ENCODE measurements at regions not wholly inside any gene's neighbourhood (a gene's known extent, or its start where the extent isn't known, plus 50 kb on each side); places are given as distances from the start of the nearest gene placed in this dataset.

DNA sequence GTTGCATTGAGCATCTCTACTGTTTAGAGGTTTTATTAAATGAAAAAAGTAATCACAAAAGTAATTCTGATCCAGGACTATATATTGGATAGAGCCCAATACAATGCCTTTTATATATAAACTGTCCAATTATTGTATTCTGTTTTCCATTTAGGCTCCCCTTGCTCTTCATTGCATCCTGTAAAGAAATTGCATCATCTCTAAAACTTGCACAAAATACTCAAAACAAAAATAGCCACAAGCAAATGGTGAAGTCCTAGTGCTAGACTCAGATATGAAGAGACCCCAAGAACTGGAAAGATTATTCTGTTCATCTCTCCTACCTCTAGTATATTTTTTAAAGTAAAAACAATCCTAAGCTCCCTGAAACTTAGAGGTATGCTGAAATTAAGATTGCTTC lies 195.8 kb downstream of the NNT start:
- no peak for TF ChIP-seq POLR2A (IDR thresholded peaks at IDR 0.05)
- TF ChIP-seq, protein P1, sequence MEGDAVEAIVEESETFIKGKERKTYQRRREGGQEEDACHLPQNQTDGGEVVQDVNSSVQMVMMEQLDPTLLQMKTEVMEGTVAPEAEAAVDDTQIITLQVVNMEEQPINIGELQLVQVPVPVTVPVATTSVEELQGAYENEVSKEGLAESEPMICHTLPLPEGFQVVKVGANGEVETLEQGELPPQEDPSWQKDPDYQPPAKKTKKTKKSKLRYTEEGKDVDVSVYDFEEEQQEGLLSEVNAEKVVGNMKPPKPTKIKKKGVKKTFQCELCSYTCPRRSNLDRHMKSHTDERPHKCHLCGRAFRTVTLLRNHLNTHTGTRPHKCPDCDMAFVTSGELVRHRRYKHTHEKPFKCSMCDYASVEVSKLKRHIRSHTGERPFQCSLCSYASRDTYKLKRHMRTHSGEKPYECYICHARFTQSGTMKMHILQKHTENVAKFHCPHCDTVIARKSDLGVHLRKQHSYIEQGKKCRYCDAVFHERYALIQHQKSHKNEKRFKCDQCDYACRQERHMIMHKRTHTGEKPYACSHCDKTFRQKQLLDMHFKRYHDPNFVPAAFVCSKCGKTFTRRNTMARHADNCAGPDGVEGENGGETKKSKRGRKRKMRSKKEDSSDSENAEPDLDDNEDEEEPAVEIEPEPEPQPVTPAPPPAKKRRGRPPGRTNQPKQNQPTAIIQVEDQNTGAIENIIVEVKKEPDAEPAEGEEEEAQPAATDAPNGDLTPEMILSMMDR (IDR thresholded peaks at IDR 0.05 in 4 of 5, conservative IDR thresholded peaks at IDR 0.05 in 1 of 5): no peak

Data from gastrocnemius medialis (tissue), 4 donors.